ENCODE measurements at regions not wholly inside any gene's neighbourhood (a gene's known extent, or its start where the extent isn't known, plus 50 kb on each side); places are given as distances from the start of the nearest gene placed in this dataset.
"Not testable (repeated sequence)": the region's sequence is repeated elsewhere in the genome, so short reads cannot be mapped to it uniquely, and the experiment has no call there.

GRCh38 chr11:130984241-130984640, 68.0 kb upstream of the SNX19 start:
- TF ChIP-seq POLR2A, CTCF (IDR thresholded peaks at IDR 0.05): not testable (repeated sequence)
